HEK293 (cell line): ENCODE measurements at regions not wholly inside any gene's neighbourhood (a gene's known extent, or its start where the extent isn't known, plus 50 kb on each side); places are given as distances from the start of the nearest gene placed in this dataset.

Source experiments
- CTCF ChIA-PET: fragments of 350-600 bp; formaldehyde crosslinking; extraction: SDS; loops from one replicate; lab custom pipeline; 2021; ENCODE audit warnings: antibody characterized with exemption; lab: Yijun Ruan, JAX
- POLR2A ChIA-PET: fragments of 300-600 bp; formaldehyde crosslinking; extraction: SDS; loops from one replicate; lab custom pipeline; 2020; ENCODE audit warnings: antibody characterized with exemption, inconsistent platforms; lab: Yijun Ruan, JAX
- H3K27ac ChIP-seq: fragments of 200-500 bp; sonication (Bioruptor generic); 2 replicates; pipeline ENCODE4 v1.5.1; 2014; ENCODE audit warnings: low read depth, low read length, control low read depth, inconsistent platforms; ENCODE audit errors: extremely low read depth
- H3K36me3 ChIP-seq, 2 experiments: fragments of 200-500 bp in 1 of 2; sonication (Bioruptor generic) in 1 of 2; 1 replicate in 1 of 2; 2 replicates in 1 of 2; pipeline ENCODE4 v1.5.1; 2014 to 2017; ENCODE audit warnings: inconsistent platforms in 2 of 2, low read length in 2 of 2; ENCODE audit not compliant: control insufficient read depth in 2 of 2, insufficient read depth in 1 of 2
- H3K4me1 ChIP-seq: fragments of 200-500 bp; sonication (Bioruptor generic); 2 replicates; pipeline ENCODE4 v1.5.1; 2014; ENCODE audit warnings: mild to moderate bottlenecking, low read length, inconsistent platforms; ENCODE audit not compliant: control insufficient read depth, insufficient read depth
- H3K4me3 ChIP-seq: 2 replicates; pipeline ENCODE4 v1.5.1; 2011; ENCODE audit warnings: low read depth, mild to moderate bottlenecking, control low read depth, low read length, moderate library complexity
- H3K9me3 ChIP-seq: fragments of 200-500 bp; sonication (Bioruptor generic); 2 replicates; pipeline ENCODE4 v1.5.1; 2014; ENCODE audit warnings: low read depth, low read length, inconsistent platforms; ENCODE audit not compliant: control insufficient read depth, insufficient read depth
- GLI2 ChIP-seq: fragments of 450-650 bp; formaldehyde crosslinking; IDR thresholded peaks from 2 replicates; pipeline ENCODE4; 2017; ENCODE audit warnings: missing biosample characterization, missing genetic modification characterization, low read depth, borderline replicate concordance
- KLF10 ChIP-seq: fragments of 450-650 bp; IDR thresholded peaks from 2 replicates; pipeline ENCODE4 v1.5.1; 2018; ENCODE audit warnings: missing biosample characterization, mild to moderate bottlenecking, missing genetic modification characterization
- REPIN1 ChIP-seq: fragments of 450-650 bp; formaldehyde crosslinking; IDR thresholded peaks from 2 replicates; pipeline ENCODE4 v1.5.1; 2017; ENCODE audit warnings: missing biosample characterization, missing genetic modification characterization, low read depth
- SETDB1 ChIP-seq: IDR thresholded peaks from one replicate; pipeline ENCODE4 v1.6.1; 2017; ENCODE audit warnings: mild to moderate bottlenecking, low read length, moderate library complexity, mixed read lengths; ENCODE audit not compliant: insufficient read length
- TCF7L2 ChIP-seq: IDR thresholded peaks from 2 replicates; pipeline ENCODE4 v1.6.1; 2011; ENCODE audit warnings: low read depth, mild to moderate bottlenecking, inconsistent platforms, low read length, moderate library complexity, borderline replicate concordance
- TSHZ1 ChIP-seq: fragments of 450-650 bp; formaldehyde crosslinking; IDR thresholded peaks from 2 replicates; pipeline ENCODE4 v1.5.1; 2016; ENCODE audit warnings: missing biosample characterization, missing genetic modification characterization, borderline replicate concordance
- YY1 ChIP-seq: fragments of 450-650 bp; formaldehyde crosslinking; IDR thresholded peaks from 2 replicates; pipeline ENCODE4 v1.5.1; 2018; ENCODE audit warnings: missing biosample characterization, missing genetic modification characterization
- ZBTB17 ChIP-seq: fragments of 450-650 bp; formaldehyde crosslinking; IDR thresholded peaks from 2 replicates; pipeline ENCODE4 v1.5.1; 2016; ENCODE audit warnings: missing biosample characterization, missing genetic modification characterization
- ZEB2 ChIP-seq: fragments of 450-650 bp; formaldehyde crosslinking; IDR thresholded peaks from 2 replicates; pipeline ENCODE4 v1.5.1; 2016; ENCODE audit warnings: missing biosample characterization, missing genetic modification characterization
- ZNF16 ChIP-seq: fragments of 450-650 bp; formaldehyde crosslinking; IDR thresholded peaks from 2 replicates; pipeline ENCODE4 v1.5.1; 2016; ENCODE audit warnings: low read depth, missing biosample characterization, missing genetic modification characterization
- ZNF214 ChIP-seq: fragments of 450-650 bp; formaldehyde crosslinking; IDR thresholded peaks from 2 replicates; pipeline ENCODE4 v1.5.1; 2017; ENCODE audit warnings: missing biosample characterization, mild to moderate bottlenecking, missing genetic modification characterization, borderline replicate concordance
- ZNF223 ChIP-seq: fragments of 450-650 bp; formaldehyde crosslinking; IDR thresholded peaks from 2 replicates; pipeline ENCODE4 v1.5.1; 2016; ENCODE audit warnings: missing biosample characterization, missing genetic modification characterization
- ZNF292 ChIP-seq: fragments of 450-650 bp; formaldehyde crosslinking; IDR thresholded peaks from 2 replicates; pipeline ENCODE4 v1.5.1; 2016; ENCODE audit warnings: low read depth, missing biosample characterization, missing genetic modification characterization, borderline replicate concordance
- ZNF394 ChIP-seq: fragments of 450-650 bp; formaldehyde crosslinking; IDR thresholded peaks from 2 replicates; pipeline ENCODE4 v1.5.1; 2016; ENCODE audit warnings: missing biosample characterization, missing genetic modification characterization, mild to moderate bottlenecking, moderate library complexity, borderline replicate concordance
- ZNF398 ChIP-seq: fragments of 450-650 bp; formaldehyde crosslinking; IDR thresholded peaks from 2 replicates; pipeline ENCODE4 v1.5.1; 2017; ENCODE audit warnings: missing biosample characterization, missing genetic modification characterization
- ZNF837 ChIP-seq: fragments of 450-650 bp; formaldehyde crosslinking; IDR thresholded peaks from 2 replicates; pipeline ENCODE4 v1.5.1; 2016; ENCODE audit warnings: missing biosample characterization, missing genetic modification characterization
- ZNF843 ChIP-seq: fragments of 450-650 bp; formaldehyde crosslinking; IDR thresholded peaks from 2 replicates; pipeline ENCODE4 v1.5.1; 2016; ENCODE audit warnings: missing biosample characterization, missing genetic modification characterization
- ZXDB ChIP-seq: fragments of 450-650 bp; formaldehyde crosslinking; IDR thresholded peaks from 2 replicates; pipeline ENCODE4 v1.5.1; 2016; ENCODE audit warnings: missing biosample characterization, missing genetic modification characterization
- TF ChIP-seq, protein P1 (sequence below): fragments of 450-650 bp; formaldehyde crosslinking; IDR thresholded peaks from 2 replicates; pipeline ENCODE4; 2016; ENCODE audit warnings: missing biosample characterization, missing genetic modification characterization
- TF ChIP-seq, protein P2 (sequence below): fragments of 450-650 bp; formaldehyde crosslinking; IDR thresholded peaks from 2 replicates; pipeline ENCODE4 v1.5.1; 2016; ENCODE audit warnings: missing biosample characterization, missing genetic modification characterization
- TF ChIP-seq, protein P3 (sequence below): fragments of 450-650 bp; formaldehyde crosslinking; IDR thresholded peaks from 2 replicates; pipeline ENCODE4 v1.5.1; 2016; ENCODE audit warnings: missing biosample characterization, missing genetic modification characterization

DNA sequence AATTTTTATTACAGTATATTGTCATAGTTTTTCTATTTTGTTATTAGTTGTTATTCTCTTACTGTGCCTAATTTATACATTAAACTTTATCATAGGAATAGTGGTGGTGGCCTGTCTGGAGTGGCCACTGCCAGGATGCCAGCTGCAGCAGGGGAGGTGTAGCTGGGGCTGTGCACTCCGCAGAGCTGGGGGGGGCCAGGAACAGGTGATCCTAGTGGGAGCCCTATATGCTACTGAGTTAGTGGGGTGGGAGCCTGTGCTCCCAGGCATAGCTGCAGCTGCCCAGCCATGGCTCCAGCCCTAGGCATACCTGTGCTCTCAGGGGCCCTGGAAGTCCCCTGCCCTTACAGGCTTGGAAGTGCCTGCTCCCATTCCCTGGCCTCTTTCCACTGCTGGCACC lies 638.1 kb upstream of the KCNMB2 start:
- no peaks in the 10 kb centered on the region for H3K9me3 ChIP-seq
- ChIA-PET CTCF (no interaction called here), POLR2A (no interaction called here)
- no peak overlapping the region for H3K27ac ChIP-seq
- TF ChIP-seq KLF10 (tag by site-specific recombination) = no peak
- no peak for TF ChIP-seq GLI2 (tag by site-specific recombination)
- no peak for TF ChIP-seq ZXDB (tag by site-specific recombination)
- no peak for TF ChIP-seq ZNF223 (tag by site-specific recombination)
- no peak for TF ChIP-seq TSHZ1 (tag by site-specific recombination)
- TF ChIP-seq SETDB1 = no peak
- no peaks in the 10 kb centered on the region for H3K4me1 ChIP-seq
- no peak overlapping the region for H3K4me3 ChIP-seq
- H3K36me3 ChIP-seq = no peaks in the 10 kb centered on the region

GRCh38 chr3:177899275-177900067 lies 636.8 kb upstream of the KCNMB2 start:
- no peaks in the 10 kb centered on the region for H3K36me3 ChIP-seq
- no peak overlapping the region for H3K27ac ChIP-seq
- TF ChIP-seq, protein P1, sequence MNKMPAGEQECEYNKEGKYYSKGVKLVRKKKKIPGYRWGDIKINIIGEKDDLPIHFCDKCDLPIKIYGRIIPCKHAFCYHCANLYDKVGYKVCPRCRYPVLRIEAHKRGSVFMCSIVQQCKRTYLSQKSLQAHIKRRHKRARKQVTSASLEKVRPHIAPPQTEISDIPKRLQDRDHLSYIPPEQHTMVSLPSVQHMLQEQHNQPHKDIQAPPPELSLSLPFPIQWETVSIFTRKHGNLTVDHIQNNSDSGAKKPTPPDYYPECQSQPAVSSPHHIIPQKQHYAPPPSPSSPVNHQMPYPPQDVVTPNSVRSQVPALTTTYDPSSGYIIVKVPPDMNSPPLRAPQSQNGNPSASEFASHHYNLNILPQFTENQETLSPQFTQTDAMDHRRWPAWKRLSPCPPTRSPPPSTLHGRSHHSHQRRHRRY (tag by site-specific recombination) = no peak
- TF ChIP-seq GLI2 (tag by site-specific recombination) = no peak
- TF ChIP-seq ZNF16 = no peak
- TF ChIP-seq YY1 (tag by site-specific recombination) = no peak
- no peak for TF ChIP-seq ZNF394
- TF ChIP-seq ZEB2 (tag by site-specific recombination) = no peak
- no peak for TF ChIP-seq ZNF398
- no peak for TF ChIP-seq ZNF292
- no peak for TF ChIP-seq ZXDB (tag by site-specific recombination)
- no peak for TF ChIP-seq ZNF223 (tag by site-specific recombination)
- TF ChIP-seq ZNF837 (tag by site-specific recombination) = no peak
- no peak for TF ChIP-seq ZNF843
- TF ChIP-seq ZBTB17 (tag by site-specific recombination) = no peak
- TF ChIP-seq ZNF214 = no peak
- TF ChIP-seq, protein P2, sequence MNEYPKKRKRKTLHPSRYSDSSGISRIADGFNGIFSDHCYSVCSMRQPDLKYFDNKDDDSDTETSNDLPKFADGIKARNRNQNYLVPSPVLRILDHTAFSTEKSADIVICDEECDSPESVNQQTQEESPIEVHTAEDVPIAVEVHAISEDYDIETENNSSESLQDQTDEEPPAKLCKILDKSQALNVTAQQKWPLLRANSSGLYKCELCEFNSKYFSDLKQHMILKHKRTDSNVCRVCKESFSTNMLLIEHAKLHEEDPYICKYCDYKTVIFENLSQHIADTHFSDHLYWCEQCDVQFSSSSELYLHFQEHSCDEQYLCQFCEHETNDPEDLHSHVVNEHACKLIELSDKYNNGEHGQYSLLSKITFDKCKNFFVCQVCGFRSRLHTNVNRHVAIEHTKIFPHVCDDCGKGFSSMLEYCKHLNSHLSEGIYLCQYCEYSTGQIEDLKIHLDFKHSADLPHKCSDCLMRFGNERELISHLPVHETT (tag by site-specific recombination) = no peak
- no peak for TF ChIP-seq TCF7L2
- no peak for TF ChIP-seq REPIN1 (tag by site-specific recombination)
- TF ChIP-seq, protein P3, sequence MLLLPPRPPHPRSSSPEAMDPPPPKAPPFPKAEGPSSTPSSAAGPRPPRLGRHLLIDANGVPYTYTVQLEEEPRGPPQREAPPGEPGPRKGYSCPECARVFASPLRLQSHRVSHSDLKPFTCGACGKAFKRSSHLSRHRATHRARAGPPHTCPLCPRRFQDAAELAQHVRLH (tag by site-specific recombination) = no peak
- TF ChIP-seq, all 188 proteins: peak for 0
- ChIA-PET POLR2A (no interaction called here), CTCF (no interaction called here)
- Histone ChIP-seq H3K4me3 (no peak overlapping the region), H3K9me3 (no peaks in the 10 kb centered on the region), H3K4me1 (no peaks in the 10 kb centered on the region)
